T-cell (primary cell): ENCODE measurements at regions not wholly inside any gene's neighbourhood (a gene's known extent, or its start where the extent isn't known, plus 50 kb on each side); places are given as distances from the start of the nearest gene placed in this dataset.

ENCODE experiments used
- ATAC-seq, 4 experiments: fragments of 200-7000 bp in 3 of 4; fragments of 150-1000 bp in 1 of 4; cut with Tn5 transposase; replicated peaks in 1 of 4; 1 replicate in 3 of 4; 2 replicates in 1 of 4; pipeline ENCODE4 v1.10.0; 2021; ENCODE audit warnings: moderate library complexity in 3 of 4, mild to moderate bottlenecking in 2 of 4, moderate number of reproducible peaks in 1 of 4
- CTCF ChIA-PET, 2 donors: fragments of 300-600 bp; sonication (Branson Sonifier 250); formaldehyde crosslinking; loops; one replicate each; lab custom pipeline; 2022; ENCODE audit warnings: antibody characterized with exemption in 2 of 2; lab: Charles Lee
- POLR2A ChIA-PET, 2 donors: fragments of 300-600 bp; sonication (Branson Sonifier 250); formaldehyde crosslinking; loops; one replicate each; lab custom pipeline; 2022; ENCODE audit warnings: antibody characterized with exemption in 2 of 2; lab: Charles Lee
- DNase-seq, 35 experiments: peaks; one replicate each; pipeline versions ENCODE4 v3.0.0 to v3.0.0-alpha.2; 2013 to 2023
- H3K27ac ChIP-seq: one replicate; pipeline ENCODE4 v1.5.1; 2013; ENCODE audit warnings: low read length
- H3K27me3 ChIP-seq, 2 experiments: replicated peaks in 1 of 2; 1 replicate in 1 of 2; 2 replicates in 1 of 2; pipeline versions ENCODE4 v1.6.1 to v1.7.0; 2013; ENCODE audit warnings: low read length in 1 of 2, mixed read lengths in 1 of 2; ENCODE audit not compliant: control insufficient read depth in 2 of 2, insufficient read depth in 2 of 2; ENCODE audit errors: extremely low read depth in 1 of 2
- H3K36me3 ChIP-seq, 2 donors: 1 replicate in 1 of 2; 2 replicates in 1 of 2; pipeline versions ENCODE4 v1.6.1 to v1.7.0; 2013; ENCODE audit warnings: low read length in 1 of 2; ENCODE audit not compliant: control insufficient read depth in 2 of 2, insufficient read depth in 1 of 2; ENCODE audit errors: extremely low read depth in 1 of 2
- H3K4me1 ChIP-seq, 2 experiments: 1 replicate in 1 of 2; 2 replicates in 1 of 2; pipeline versions ENCODE4 v1.6.1 to v1.7.0; 2013; ENCODE audit warnings: low read length in 2 of 2, mixed read lengths in 1 of 2; ENCODE audit not compliant: insufficient read depth in 2 of 2, control insufficient read depth in 1 of 2; ENCODE audit errors: extremely low read depth in 1 of 2
- H3K4me3 ChIP-seq, 2 donors: 1 replicate in 1 of 2; 2 replicates in 1 of 2; pipeline versions ENCODE4 v1.5.1 to v1.7.0; 2013; ENCODE audit warnings: mild to moderate bottlenecking in 2 of 2, low read length in 1 of 2, moderate library complexity in 1 of 2; ENCODE audit not compliant: control insufficient read depth in 1 of 2; ENCODE audit errors: extremely low read depth in 1 of 2
- H3K9me3 ChIP-seq: 2 replicates; pipeline ENCODE4 v1.7.0; 2013
- H3K27ac Mint-ChIP-seq, 2 donors: one replicate each; pipeline ENCODE4 v1.8.0; 2020 to 2021; ENCODE audit warnings: mild to moderate bottlenecking in 2 of 2, mixed read lengths in 2 of 2
- H3K27me3 Mint-ChIP-seq, 2 donors: one replicate each; pipeline ENCODE4 v1.8.0; 2021 to 2022; ENCODE audit warnings: mixed read lengths in 2 of 2
- H3K36me3 Mint-ChIP-seq: one replicate; pipeline ENCODE4 v1.8.0; 2021; ENCODE audit warnings: mixed read lengths
- H3K4me1 Mint-ChIP-seq, 3 donors: one replicate each; pipeline ENCODE4 v1.8.0; 2020 to 2022; ENCODE audit warnings: mixed read lengths in 3 of 3, mild to moderate bottlenecking in 1 of 3
- H3K4me3 Mint-ChIP-seq, 3 donors: one replicate each; pipeline ENCODE4 v1.8.0; 2020 to 2022; ENCODE audit warnings: mild to moderate bottlenecking in 3 of 3, mixed read lengths in 3 of 3, moderate library complexity in 3 of 3
- H3K9me3 Mint-ChIP-seq, 3 donors: one replicate each; pipeline ENCODE4 v1.8.0; 2020 to 2022; ENCODE audit warnings: mixed read lengths in 3 of 3
- WGBS: methylation state at CpG from one replicate; pipeline ENCODE4 v1.1.5; 2013; ENCODE audit warnings: missing lambda C conversion rate; ENCODE audit not compliant: insufficient coverage; 5-methylcytosine and 5-hydroxymethylcytosine counted together

GRCh38 chr4:125365731-125366130 lies 51.0 kb downstream of the FAT4 start:
- Histone ChIP-seq H3K36me3 (no peaks in the 10 kb centered on the region), H3K9me3 (no peaks in the 10 kb centered on the region), H3K27ac (no peak overlapping the region), H3K27me3 (no peaks in the 10 kb centered on the region), H3K4me1 (no peaks in the 10 kb centered on the region), H3K4me3 (no peak overlapping the region)
- Mint-ChIP-seq H3K27me3 (no peaks in the 10 kb centered on the region), H3K36me3 (no peaks in the 10 kb centered on the region), H3K4me3 (no peak overlapping the region), H3K27ac (no peak overlapping the region), H3K4me1 (no peaks in the 10 kb centered on the region), H3K9me3 (peaks cover 0 to 4% (median 2%) of the 10 kb centered on the region in 3 donors)
- POLR2A ChIA-PET, result no interaction called here
- CTCF ChIA-PET, result no interaction called here
- DNase-seq (no peak), ATAC-seq (no peak)
- 84% methylated on average over 9 of the region's 11 CpGs for whole genome bisulfite sequencing

- no peak overlapping the region for H3K27ac ChIP-seq
- no peaks in the 10 kb centered on the region for H3K36me3 Mint-ChIP-seq
- ChIA-PET POLR2A (no interaction called here), CTCF (no interaction called here)
- ATAC-seq (no peak), DNase-seq (no peak)
- no peaks in the 10 kb centered on the region for H3K4me1 Mint-ChIP-seq
- no peak overlapping the region for H3K4me3 ChIP-seq
- H3K4me1 ChIP-seq, result no peaks in the 10 kb centered on the region
- H3K27ac Mint-ChIP-seq, result no peak overlapping the region
- H3K9me3 ChIP-seq, result no peaks in the 10 kb centered on the region
- no peaks in the 10 kb centered on the region for H3K27me3 Mint-ChIP-seq
- no peak overlapping the region for H3K4me3 Mint-ChIP-seq
- H3K27me3 ChIP-seq, result no peaks in the 10 kb centered on the region
- no peaks in the 10 kb centered on the region for H3K36me3 ChIP-seq
- H3K9me3 Mint-ChIP-seq, result peaks cover 0 to 4% (median 2%) of the 10 kb centered on the region in 3 donors
Measured at GRCh38 chr4:125368146-125368545, 53.4 kb downstream of the FAT4 start.

GRCh38 chr4:125368671-125369081 lies 53.9 kb downstream of the FAT4 start:
- no peaks in the 10 kb centered on the region for H3K27me3 ChIP-seq
- no peak overlapping the region for H3K27ac ChIP-seq
- CTCF ChIA-PET, result no interaction called here
- no peaks in the 10 kb centered on the region for H3K4me1 ChIP-seq
- peaks cover 0 to 4% (median 2%) of the 10 kb centered on the region in 3 donors for H3K9me3 Mint-ChIP-seq
- no peak overlapping the region for H3K4me3 Mint-ChIP-seq
- POLR2A ChIA-PET, result no interaction called here
- no peaks in the 10 kb centered on the region for H3K9me3 ChIP-seq
- no peak for ATAC-seq
- no peaks in the 10 kb centered on the region for H3K36me3 ChIP-seq
- DNase-seq, result no peak
- no peaks in the 10 kb centered on the region for H3K27me3 Mint-ChIP-seq
- no peaks in the 10 kb centered on the region for H3K36me3 Mint-ChIP-seq
- H3K4me1 Mint-ChIP-seq, result no peaks in the 10 kb centered on the region
- H3K4me3 ChIP-seq, result no peak overlapping the region
- no peak overlapping the region for H3K27ac Mint-ChIP-seq
- WGBS, result no CpG with 5 or more reads among the region's 3 CpGs

- WGBS, result no CpG with 5 or more reads among the region's 2 CpGs
- H3K27ac Mint-ChIP-seq, result no peak overlapping the region
- H3K36me3 ChIP-seq, result no peaks in the 10 kb centered on the region
- H3K9me3 ChIP-seq, result no peaks in the 10 kb centered on the region
- H3K27ac ChIP-seq, result no peak overlapping the region
- no peak overlapping the region for H3K4me3 Mint-ChIP-seq
- H3K27me3 ChIP-seq, result no peaks in the 10 kb centered on the region
- H3K4me1 ChIP-seq, result no peaks in the 10 kb centered on the region
- DNase-seq (no peak), ATAC-seq (no peak)
- ChIA-PET CTCF (no interaction called here), POLR2A (no interaction called here)
- H3K27me3 Mint-ChIP-seq, result no peaks in the 10 kb centered on the region
- H3K4me3 ChIP-seq, result no peak overlapping the region
- peaks cover 0 to 4% (median 2%) of the 10 kb centered on the region in 3 donors for H3K9me3 Mint-ChIP-seq
- no peaks in the 10 kb centered on the region for H3K36me3 Mint-ChIP-seq
- no peaks in the 10 kb centered on the region for H3K4me1 Mint-ChIP-seq
Measured at GRCh38 chr4:125369098-125369497, 54.3 kb downstream of the FAT4 start.

GRCh38 chr4:125370478-125370877 lies 55.7 kb downstream of the FAT4 start:
- no peak for DNase-seq
- no CpG with 5 or more reads among the region's 2 CpGs for WGBS
- Mint-ChIP-seq H3K9me3 (peaks cover 0 to 2% (median 0%) of the 10 kb centered on the region in 3 donors), H3K27ac (no peak overlapping the region), H3K4me1 (no peaks in the 10 kb centered on the region), H3K4me3 (no peak overlapping the region), H3K27me3 (no peaks in the 10 kb centered on the region), H3K36me3 (no peaks in the 10 kb centered on the region)
- Histone ChIP-seq H3K9me3 (no peaks in the 10 kb centered on the region), H3K4me1 (no peaks in the 10 kb centered on the region), H3K27ac (no peak overlapping the region), H3K4me3 (no peak overlapping the region), H3K36me3 (no peaks in the 10 kb centered on the region), H3K27me3 (no peaks in the 10 kb centered on the region)
- POLR2A ChIA-PET, result no interaction called here
- CTCF ChIA-PET, result no interaction called here
- ATAC-seq, result no peak

- ChIA-PET CTCF (no interaction called here), POLR2A (no interaction called here)
- DNase-seq, result no peak
- Mint-ChIP-seq H3K36me3 (no peaks in the 10 kb centered on the region), H3K27me3 (no peaks in the 10 kb centered on the region), H3K27ac (no peak overlapping the region), H3K9me3 (peaks cover 0 to 4% (median 3%) of the 10 kb centered on the region in 3 donors), H3K4me3 (no peak overlapping the region), H3K4me1 (no peaks in the 10 kb centered on the region)
- ATAC-seq, result no peak
- Histone ChIP-seq H3K9me3 (no peaks in the 10 kb centered on the region), H3K27me3 (no peaks in the 10 kb centered on the region), H3K36me3 (no peaks in the 10 kb centered on the region), H3K4me3 (no peak overlapping the region), H3K27ac (no peak overlapping the region), H3K4me1 (no peaks in the 10 kb centered on the region)
- no CpG with 5 or more reads among the region's 1 CpG for WGBS
Measured at GRCh38 chr4:125382995-125383394, 68.2 kb downstream of the FAT4 start.

- Histone ChIP-seq H3K36me3 (no peaks in the 10 kb centered on the region), H3K27ac (no peak overlapping the region), H3K9me3 (no peaks in the 10 kb centered on the region), H3K4me1 (no peaks in the 10 kb centered on the region), H3K27me3 (no peaks in the 10 kb centered on the region), H3K4me3 (no peak overlapping the region)
- H3K4me3 Mint-ChIP-seq, result no peak overlapping the region
- POLR2A ChIA-PET, result no interaction called here
- DNase-seq, result no peak
- no peak overlapping the region for H3K27ac Mint-ChIP-seq
- no peaks in the 10 kb centered on the region for H3K4me1 Mint-ChIP-seq
- CTCF ChIA-PET, result no interaction called here
- ATAC-seq, result no peak
- no peaks in the 10 kb centered on the region for H3K27me3 Mint-ChIP-seq
- H3K9me3 Mint-ChIP-seq, result peaks cover 0 to 10% (median 8%) of the 10 kb centered on the region in 3 donors
- no peaks in the 10 kb centered on the region for H3K36me3 Mint-ChIP-seq
Measured at GRCh38 chr4:125387770-125388169, 73.0 kb downstream of the FAT4 start.
